ENCODE measurements at regions not wholly inside any gene's neighbourhood (a gene's known extent, or its start where the extent isn't known, plus 50 kb on each side); places are given as distances from the start of the nearest gene placed in this dataset.

GRCh38 chr3:177308911-177309310, 111.6 kb upstream of the TBL1XR1 start:
- Histone ChIP-seq H2AFZ (ENCODE audit: low read depth, low read length) (no peak overlapping the region), H3K9me3 (ENCODE audit: low read length) (peaks cover 2% of the 10 kb centered on the region), H3K27me3 (ENCODE audit: insufficient read depth, low read length) (no peaks in the 10 kb centered on the region), H3K4me1 (ENCODE audit: insufficient read depth, low read length) (no peaks in the 10 kb centered on the region), H3K4me3 (ENCODE audit: low read length) (no peak overlapping the region), H3K36me3 (ENCODE audit: insufficient read depth, low read length) (no peaks in the 10 kb centered on the region)

- Histone ChIP-seq H3K36me3 (ENCODE audit: insufficient read depth, low read length) (no peaks in the 10 kb centered on the region), H3K4me3 (ENCODE audit: low read length) (no peak overlapping the region), H2AFZ (ENCODE audit: low read depth, low read length) (no peak overlapping the region), H3K27me3 (ENCODE audit: insufficient read depth, low read length) (no peaks in the 10 kb centered on the region), H3K9me3 (ENCODE audit: low read length) (peaks cover 2% of the 10 kb centered on the region), H3K4me1 (ENCODE audit: insufficient read depth, low read length) (no peaks in the 10 kb centered on the region)
Measured at GRCh38 chr3:177312491-177312890, 115.2 kb upstream of the TBL1XR1 start.

- Histone ChIP-seq H3K27me3 (ENCODE audit: insufficient read depth, low read length) (no peaks in the 10 kb centered on the region), H3K9me3 (ENCODE audit: low read length) (peaks cover 2% of the 10 kb centered on the region), H3K4me3 (ENCODE audit: low read length) (no peak overlapping the region), H3K4me1 (ENCODE audit: insufficient read depth, low read length) (no peaks in the 10 kb centered on the region), H2AFZ (ENCODE audit: low read depth, low read length) (no peak overlapping the region), H3K36me3 (ENCODE audit: insufficient read depth, low read length) (no peaks in the 10 kb centered on the region)
Measured at GRCh38 chr3:177314897-177315296, 117.6 kb upstream of the TBL1XR1 start.

- Histone ChIP-seq H3K4me1 (ENCODE audit: insufficient read depth, low read length) (no peaks in the 10 kb centered on the region), H3K9me3 (ENCODE audit: low read length) (peaks cover 2% of the 10 kb centered on the region), H3K27me3 (ENCODE audit: insufficient read depth, low read length) (no peaks in the 10 kb centered on the region), H3K4me3 (ENCODE audit: low read length) (no peak overlapping the region), H2AFZ (ENCODE audit: low read depth, low read length) (no peak overlapping the region), H3K36me3 (ENCODE audit: insufficient read depth, low read length) (no peaks in the 10 kb centered on the region)
Measured at GRCh38 chr3:177317247-177317646, 120.0 kb upstream of the TBL1XR1 start.

- Histone ChIP-seq H3K4me3 (ENCODE audit: low read length) (no peak overlapping the region), H3K27me3 (ENCODE audit: insufficient read depth, low read length) (no peaks in the 10 kb centered on the region), H3K9me3 (ENCODE audit: low read length) (peaks cover 1% of the 10 kb centered on the region), H2AFZ (ENCODE audit: low read depth, low read length) (no peak overlapping the region), H3K4me1 (ENCODE audit: insufficient read depth, low read length) (no peaks in the 10 kb centered on the region), H3K36me3 (ENCODE audit: insufficient read depth, low read length) (no peaks in the 10 kb centered on the region)
Measured at GRCh38 chr3:177318559-177318958, 121.3 kb upstream of the TBL1XR1 start.

GRCh38 chr3:177320765-177321247, 123.5 kb upstream of the TBL1XR1 start:
- H3K36me3 ChIP-seq (ENCODE audit: insufficient read depth, low read length): no peaks in the 10 kb centered on the region
- H3K9me3 ChIP-seq (ENCODE audit: low read length): peaks cover 2% of the 10 kb centered on the region
- no peak overlapping the region for H2AFZ ChIP-seq (ENCODE audit: low read depth, low read length)
- no peak overlapping the region for H3K4me3 ChIP-seq (ENCODE audit: low read length)
- H3K27me3 ChIP-seq (ENCODE audit: insufficient read depth, low read length): no peaks in the 10 kb centered on the region
- peaks cover 9% of the 10 kb centered on the region for H3K4me1 ChIP-seq (ENCODE audit: insufficient read depth, low read length)

- Histone ChIP-seq H3K4me3 (ENCODE audit: low read length) (no peak overlapping the region), H3K27me3 (ENCODE audit: insufficient read depth, low read length) (no peaks in the 10 kb centered on the region), H3K4me1 (ENCODE audit: insufficient read depth, low read length) (peaks cover 9% of the 10 kb centered on the region), H2AFZ (ENCODE audit: low read depth, low read length) (no peak overlapping the region), H3K9me3 (ENCODE audit: low read length) (peaks cover 2% of the 10 kb centered on the region), H3K36me3 (ENCODE audit: insufficient read depth, low read length) (no peaks in the 10 kb centered on the region)
Measured at GRCh38 chr3:177321819-177322218, 124.5 kb upstream of the TBL1XR1 start.

- no peak overlapping the region for H3K4me3 ChIP-seq (ENCODE audit: low read length)
Measured at GRCh38 chr3:177322881-177323280, 125.6 kb upstream of the TBL1XR1 start.

GRCh38 chr3:177329854-177330253, 132.6 kb upstream of the TBL1XR1 start:
- Histone ChIP-seq H3K4me1 (ENCODE audit: insufficient read depth, low read length) (peaks cover 12% of the 10 kb centered on the region), H3K9me3 (ENCODE audit: low read length) (no peaks in the 10 kb centered on the region), H2AFZ (ENCODE audit: low read depth, low read length) (no peak overlapping the region), H3K4me3 (ENCODE audit: low read length) (no peak overlapping the region), H3K27me3 (ENCODE audit: insufficient read depth, low read length) (no peaks in the 10 kb centered on the region), H3K36me3 (ENCODE audit: insufficient read depth, low read length) (no peaks in the 10 kb centered on the region)

More at GRCh38 chr3:177322881-177323280, 125.6 kb upstream of the TBL1XR1 start:
- H2AFZ ChIP-seq (ENCODE audit: low read depth, low read length): no peak overlapping the region
- H3K36me3 ChIP-seq (ENCODE audit: insufficient read depth, low read length): no peaks in the 10 kb centered on the region
- peaks cover 9% of the 10 kb centered on the region for H3K4me1 ChIP-seq (ENCODE audit: insufficient read depth, low read length)
- peaks cover 2% of the 10 kb centered on the region for H3K9me3 ChIP-seq (ENCODE audit: low read length)
- H3K27me3 ChIP-seq (ENCODE audit: insufficient read depth, low read length): no peaks in the 10 kb centered on the region

GRCh38 chr3:177330779-177331178, 133.5 kb upstream of the TBL1XR1 start:
- Histone ChIP-seq H3K36me3 (ENCODE audit: insufficient read depth, low read length) (no peaks in the 10 kb centered on the region), H3K4me3 (ENCODE audit: low read length) (no peak overlapping the region), H3K4me1 (ENCODE audit: insufficient read depth, low read length) (peaks cover 4% of the 10 kb centered on the region), H3K9me3 (ENCODE audit: low read length) (no peaks in the 10 kb centered on the region), H2AFZ (ENCODE audit: low read depth, low read length) (no peak overlapping the region), H3K27me3 (ENCODE audit: insufficient read depth, low read length) (no peaks in the 10 kb centered on the region)

- H3K4me3 ChIP-seq (ENCODE audit: low read length): no peak overlapping the region
- H3K27me3 ChIP-seq (ENCODE audit: insufficient read depth, low read length): no peaks in the 10 kb centered on the region
- H3K36me3 ChIP-seq (ENCODE audit: insufficient read depth, low read length): no peaks in the 10 kb centered on the region
- no peaks in the 10 kb centered on the region for H3K9me3 ChIP-seq (ENCODE audit: low read length)
- no peak overlapping the region for H2AFZ ChIP-seq (ENCODE audit: low read depth, low read length)
- H3K4me1 ChIP-seq (ENCODE audit: insufficient read depth, low read length): peaks cover 4% of the 10 kb centered on the region
Measured at GRCh38 chr3:177331203-177331835, 134.0 kb upstream of the TBL1XR1 start.

- Histone ChIP-seq H3K9me3 (ENCODE audit: low read length) (no peaks in the 10 kb centered on the region), H3K4me3 (ENCODE audit: low read length) (no peak overlapping the region), H2AFZ (ENCODE audit: low read depth, low read length) (no peak overlapping the region), H3K4me1 (ENCODE audit: insufficient read depth, low read length) (peaks cover 7% of the 10 kb centered on the region), H3K27me3 (ENCODE audit: insufficient read depth, low read length) (no peaks in the 10 kb centered on the region), H3K36me3 (ENCODE audit: insufficient read depth, low read length) (no peaks in the 10 kb centered on the region)
Measured at GRCh38 chr3:177332955-177333354, 135.7 kb upstream of the TBL1XR1 start.

GRCh38 chr3:177333533-177334520, 136.5 kb upstream of the TBL1XR1 start:
- no peaks in the 10 kb centered on the region for H3K27me3 ChIP-seq (ENCODE audit: insufficient read depth, low read length)
- H3K9me3 ChIP-seq (ENCODE audit: low read length): no peaks in the 10 kb centered on the region
- no peaks in the 10 kb centered on the region for H3K36me3 ChIP-seq (ENCODE audit: insufficient read depth, low read length)
- H3K4me3 ChIP-seq (ENCODE audit: low read length): no peak overlapping the region
- H2AFZ ChIP-seq (ENCODE audit: low read depth, low read length): no peak overlapping the region
- H3K4me1 ChIP-seq (ENCODE audit: insufficient read depth, low read length): peaks cover 7% of the 10 kb centered on the region

Measured in neuron (in vitro differentiated cells).